GM23248 (cell line): ENCODE measurements at regions not wholly inside any gene's neighbourhood (a gene's known extent, or its start where the extent isn't known, plus 50 kb on each side); places are given as distances from the start of the nearest gene placed in this dataset.

Experiments used
- EZH2 ChIP-seq: fragments of 200-600 bp; sonication (generic); IDR thresholded peaks from 2 replicates; pipeline ENCODE4 v1.6.1; 2018; ENCODE audit warnings: antibody characterized with exemption, mild to moderate bottlenecking; ENCODE audit not compliant: insufficient read depth, poor library complexity, severe bottlenecking
- EZH2phosphoT487 ChIP-seq: fragments of 200-600 bp; sonication (generic); IDR thresholded peaks from 2 replicates; pipeline ENCODE4 v1.6.1; 2018; ENCODE audit warnings: antibody characterized with exemption, moderate library complexity, mild to moderate bottlenecking, low read depth; ENCODE audit not compliant: insufficient read depth

GRCh38 chr6:37558646-37559045, 59.0 kb upstream of the CCDC167 start:
- TF ChIP-seq EZH2 = no peak
- no peak for TF ChIP-seq EZH2phosphoT487
